Stimulated activated memory B cell treated with anti-CD40 and anti-IgM and Interleukin-4, amounts not matched to agents 10 μg/mL and 1 μg/mL and 100 μg/mL, for 72 hours (primary cell): ENCODE measurements at regions not wholly inside any gene's neighbourhood (a gene's known extent, or its start where the extent isn't known, plus 50 kb on each side); places are given as distances from the start of the nearest gene placed in this dataset.
"Not testable (repeated sequence)": the region's sequence is repeated elsewhere in the genome, so short reads cannot be mapped to it uniquely, and the experiment has no call there.

Source experiments
- ATAC-seq: fragments of 150-1000 bp; cut with Tn5 transposase; 2 replicates; pipeline ENCODE4 v1.10.0; 2021
- H3K27ac Mint-ChIP-seq: one replicate; pipeline ENCODE4 v1.8.0; 2022; ENCODE audit warnings: mild to moderate bottlenecking, mixed read lengths
- H3K27me3 Mint-ChIP-seq: one replicate; pipeline ENCODE4 v1.8.0; 2022; ENCODE audit warnings: mixed read lengths
- H3K36me3 Mint-ChIP-seq: one replicate; pipeline ENCODE4 v1.8.0; 2022; ENCODE audit warnings: mixed read lengths
- H3K4me1 Mint-ChIP-seq: one replicate; pipeline ENCODE4 v1.8.0; 2022; ENCODE audit warnings: mixed read lengths
- H3K4me3 Mint-ChIP-seq: one replicate; pipeline ENCODE4 v1.8.0; 2022; ENCODE audit warnings: mild to moderate bottlenecking, moderate library complexity, mixed read lengths
- H3K9me3 Mint-ChIP-seq: one replicate; pipeline ENCODE4 v1.8.0; 2022; ENCODE audit warnings: mixed read lengths

DNA sequence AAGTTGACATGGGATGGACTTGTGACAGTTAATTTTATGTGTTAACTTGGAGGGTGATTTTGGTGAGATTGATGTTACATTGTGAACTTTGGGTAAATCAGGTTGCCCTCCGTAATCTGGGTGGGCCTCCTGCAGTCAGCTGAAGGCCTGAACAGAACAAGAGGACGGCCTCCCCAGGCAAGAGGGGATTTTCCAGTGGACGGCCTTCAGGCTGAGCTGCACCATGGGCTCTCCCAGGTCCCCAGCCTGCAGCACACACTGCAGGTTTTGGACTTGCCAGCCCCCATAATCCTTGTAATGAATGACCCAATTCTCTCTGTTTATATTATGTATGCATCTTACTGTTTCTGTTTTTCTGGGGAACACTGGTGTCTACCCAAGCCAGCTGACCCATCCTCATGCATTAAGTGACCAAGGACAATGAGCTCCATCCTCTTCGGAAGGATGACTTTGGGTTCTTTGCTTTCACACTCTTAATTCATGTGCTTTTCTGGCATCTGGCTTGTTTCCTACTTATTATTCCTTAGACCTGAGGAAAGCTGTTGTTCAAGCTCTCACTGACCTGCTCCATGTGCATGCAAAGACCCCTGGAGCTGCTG is 64.2 kb downstream of the DACT2 start:
- ATAC-seq = no peak
- H3K27ac Mint-ChIP-seq = no peak overlapping the region

DNA sequence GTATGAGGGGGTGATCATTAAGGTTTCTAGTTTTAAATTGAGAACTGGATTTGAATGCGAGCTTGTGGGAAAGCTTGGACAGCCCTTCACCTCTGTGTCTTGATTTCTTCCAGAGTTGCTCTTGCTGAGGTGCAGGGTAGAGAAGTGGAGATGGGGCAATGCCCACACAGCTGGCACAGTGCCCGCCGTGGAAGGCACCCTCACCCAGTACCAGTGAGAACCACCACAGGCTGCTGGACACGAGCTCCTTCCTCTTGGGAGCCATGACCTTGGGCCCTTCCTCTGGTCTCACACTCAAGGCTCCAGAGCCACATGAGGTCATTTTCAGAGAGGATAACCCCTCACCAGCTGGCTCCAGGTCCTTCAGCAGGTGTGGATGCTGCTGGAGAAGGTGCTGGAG is 67.3 kb downstream of the DACT2 start:
- H3K4me3 Mint-ChIP-seq = no peak overlapping the region
- H3K9me3 Mint-ChIP-seq = peaks cover 13% of the 10 kb centered on the region
- H3K4me1 Mint-ChIP-seq = no peaks in the 10 kb centered on the region
- ATAC-seq = no peak
- H3K36me3 Mint-ChIP-seq = no peaks in the 10 kb centered on the region
- H3K27me3 Mint-ChIP-seq = peaks cover 9% of the 10 kb centered on the region
- no peak overlapping the region for H3K27ac Mint-ChIP-seq

More for the DNA sequence above, 64.2 kb downstream of the DACT2 start:
- peaks cover 22% of the 10 kb centered on the region for H3K9me3 Mint-ChIP-seq
- H3K27me3 Mint-ChIP-seq = peaks cover 9% of the 10 kb centered on the region
- no peaks in the 10 kb centered on the region for H3K4me1 Mint-ChIP-seq
- H3K4me3 Mint-ChIP-seq = no peak overlapping the region
- H3K36me3 Mint-ChIP-seq = no peaks in the 10 kb centered on the region

DNA sequence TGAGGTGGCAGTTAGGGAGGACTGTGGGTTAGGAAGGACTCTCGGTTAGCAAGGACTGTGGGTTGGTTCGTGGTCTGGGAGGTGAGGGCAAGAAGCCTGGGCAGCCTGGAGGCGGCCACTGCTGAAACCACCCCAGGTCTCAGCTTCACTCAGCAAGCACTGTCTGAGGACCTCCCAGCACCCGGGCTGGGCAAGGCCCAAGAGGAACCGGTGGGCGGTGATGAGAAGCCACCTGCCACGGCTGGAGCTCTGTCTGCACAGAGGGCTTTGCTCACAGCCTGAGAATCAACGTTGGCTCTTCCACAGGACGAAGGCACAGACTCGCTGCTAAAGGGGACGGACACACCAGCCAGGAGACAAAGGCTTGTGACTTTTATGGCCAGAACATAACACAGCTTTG is 69.3 kb downstream of the DACT2 start:
- ATAC-seq = peak; percentile 43
- no peaks in the 10 kb centered on the region for H3K36me3 Mint-ChIP-seq
- H3K4me1 Mint-ChIP-seq = no peaks in the 10 kb centered on the region
- H3K27ac Mint-ChIP-seq = no peak overlapping the region
- no peaks in the 10 kb centered on the region for H3K27me3 Mint-ChIP-seq
- H3K4me3 Mint-ChIP-seq = no peak overlapping the region
- peaks cover 4% of the 10 kb centered on the region for H3K9me3 Mint-ChIP-seq

DNA sequence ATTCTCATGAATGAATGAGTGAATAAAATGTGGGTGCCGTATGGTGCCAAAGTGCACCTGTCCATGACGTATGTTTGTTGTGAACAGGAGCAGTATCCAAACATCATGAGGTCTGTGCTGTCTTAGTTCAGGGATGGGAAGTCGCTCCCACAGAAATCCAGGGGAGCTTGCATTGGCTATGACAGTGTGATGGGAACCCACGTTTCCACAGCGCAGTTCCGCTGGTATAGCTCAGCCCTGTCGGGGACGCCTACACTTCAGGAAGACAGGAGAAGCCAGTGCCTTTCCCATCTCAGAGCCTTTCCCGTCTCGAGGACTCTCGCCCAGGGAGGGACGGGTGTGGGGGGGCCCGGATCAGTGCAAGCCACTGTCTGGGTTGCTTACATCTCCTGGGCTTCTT is 69.8 kb downstream of the DACT2 start:
- no peaks in the 10 kb centered on the region for H3K4me1 Mint-ChIP-seq
- H3K36me3 Mint-ChIP-seq = no peaks in the 10 kb centered on the region
- no peak overlapping the region for H3K27ac Mint-ChIP-seq
- no peaks in the 10 kb centered on the region for H3K27me3 Mint-ChIP-seq
- H3K4me3 Mint-ChIP-seq = no peak overlapping the region
- H3K9me3 Mint-ChIP-seq = no peaks in the 10 kb centered on the region
- ATAC-seq = peak; percentile 9

DNA sequence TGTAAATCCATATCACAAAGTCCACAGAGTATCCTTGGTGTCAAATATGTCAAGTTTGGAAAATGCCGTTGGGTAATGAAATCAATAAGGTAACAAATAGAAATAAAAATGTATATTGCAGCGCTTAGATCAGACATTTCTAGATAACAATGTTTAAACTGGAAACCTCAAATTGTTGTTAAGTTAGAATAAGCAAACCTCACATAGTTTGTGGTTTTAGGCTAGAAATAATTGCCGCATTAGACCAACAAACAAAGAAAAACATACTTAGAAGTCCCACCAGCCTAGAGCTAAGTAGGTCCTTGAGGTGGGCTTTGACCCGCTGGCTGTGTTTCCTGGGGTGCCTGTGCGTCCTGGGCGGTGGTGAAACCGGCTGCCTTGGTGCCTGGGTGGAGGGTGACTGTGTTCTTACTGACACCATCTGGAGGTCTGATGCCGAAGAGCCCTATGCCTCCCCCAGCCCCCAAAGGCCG is 71.4 kb downstream of the DACT2 start:
- Mint-ChIP-seq H3K9me3 (no peaks in the 10 kb centered on the region), H3K4me1 (no peaks in the 10 kb centered on the region), H3K4me3 (no peak overlapping the region), H3K36me3 (no peaks in the 10 kb centered on the region), H3K27ac (no peak overlapping the region), H3K27me3 (no peaks in the 10 kb centered on the region)
- ATAC-seq = no peak

DNA sequence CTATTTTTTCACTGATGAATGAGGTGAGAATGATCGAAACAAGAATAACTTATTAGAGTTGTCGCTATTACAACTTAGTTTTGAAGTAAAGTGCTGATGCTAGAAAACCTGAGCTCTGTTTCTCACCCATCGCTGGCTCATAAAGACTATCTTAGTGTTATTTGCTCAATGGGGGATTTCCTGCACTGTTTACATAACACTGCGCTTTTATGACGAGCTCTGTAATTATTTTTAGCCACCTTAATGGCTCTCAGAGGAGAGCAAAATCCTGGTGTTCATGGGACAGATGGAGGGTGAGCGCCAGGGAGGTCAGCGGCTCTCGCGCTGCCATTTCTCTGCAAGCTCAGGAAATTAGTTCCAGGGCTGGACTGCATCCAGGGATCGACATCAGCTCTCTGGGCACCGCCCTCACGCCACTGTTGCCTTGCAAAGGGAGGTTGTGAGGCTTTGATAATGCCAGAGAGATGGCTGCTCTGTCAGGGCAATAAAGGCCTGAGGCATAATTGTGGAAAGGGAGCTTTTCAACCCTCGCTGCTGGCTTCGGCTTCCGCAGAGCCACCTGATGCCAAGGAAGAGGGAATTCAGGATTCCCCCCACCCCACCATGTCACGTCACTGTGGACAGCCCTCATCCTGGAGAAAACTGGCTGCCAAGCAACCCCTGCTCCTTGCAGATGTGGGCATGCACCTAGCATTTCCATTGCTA is 72.0 kb downstream of the DACT2 start:
- no peak overlapping the region for H3K4me3 Mint-ChIP-seq
- no peaks in the 10 kb centered on the region for H3K9me3 Mint-ChIP-seq
- H3K27ac Mint-ChIP-seq = no peak overlapping the region
- H3K27me3 Mint-ChIP-seq = no peaks in the 10 kb centered on the region
- H3K36me3 Mint-ChIP-seq = no peaks in the 10 kb centered on the region
- no peaks in the 10 kb centered on the region for H3K4me1 Mint-ChIP-seq
- ATAC-seq = no peak

DNA sequence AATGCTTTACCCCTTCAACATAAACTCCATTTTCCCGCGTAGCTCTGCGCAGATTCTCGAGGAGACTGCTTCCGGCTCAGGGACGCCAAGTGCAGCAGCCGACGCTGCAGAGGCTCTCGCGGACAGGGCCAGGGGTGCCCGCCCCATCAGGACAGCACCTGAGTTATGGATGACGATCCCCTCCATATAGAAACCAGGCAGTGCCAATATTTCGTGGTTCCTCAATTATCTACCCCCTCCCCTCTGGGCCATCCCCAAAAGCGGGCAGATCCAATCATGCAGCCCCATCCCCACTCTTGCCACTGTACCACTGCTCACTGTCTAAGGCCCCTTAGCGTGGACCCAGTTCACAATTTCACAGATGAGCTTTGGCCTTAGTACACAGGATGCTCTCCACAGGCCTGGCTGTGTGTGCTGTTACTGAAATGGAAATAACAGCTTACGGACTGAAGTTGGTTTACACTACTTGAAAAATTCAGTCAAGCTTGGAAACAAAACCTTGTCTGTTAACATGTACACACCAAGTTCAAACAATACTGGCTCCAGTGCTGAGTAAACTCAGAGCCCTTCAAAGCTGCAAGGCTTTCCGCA is 74.5 kb downstream of the DACT2 start:
- H3K9me3 Mint-ChIP-seq = no peaks in the 10 kb centered on the region
- H3K27me3 Mint-ChIP-seq = no peaks in the 10 kb centered on the region
- H3K36me3 Mint-ChIP-seq = no peaks in the 10 kb centered on the region
- H3K4me1 Mint-ChIP-seq = no peaks in the 10 kb centered on the region
- ATAC-seq = no peak
- H3K27ac Mint-ChIP-seq = no peak overlapping the region
- H3K4me3 Mint-ChIP-seq = no peak overlapping the region

DNA sequence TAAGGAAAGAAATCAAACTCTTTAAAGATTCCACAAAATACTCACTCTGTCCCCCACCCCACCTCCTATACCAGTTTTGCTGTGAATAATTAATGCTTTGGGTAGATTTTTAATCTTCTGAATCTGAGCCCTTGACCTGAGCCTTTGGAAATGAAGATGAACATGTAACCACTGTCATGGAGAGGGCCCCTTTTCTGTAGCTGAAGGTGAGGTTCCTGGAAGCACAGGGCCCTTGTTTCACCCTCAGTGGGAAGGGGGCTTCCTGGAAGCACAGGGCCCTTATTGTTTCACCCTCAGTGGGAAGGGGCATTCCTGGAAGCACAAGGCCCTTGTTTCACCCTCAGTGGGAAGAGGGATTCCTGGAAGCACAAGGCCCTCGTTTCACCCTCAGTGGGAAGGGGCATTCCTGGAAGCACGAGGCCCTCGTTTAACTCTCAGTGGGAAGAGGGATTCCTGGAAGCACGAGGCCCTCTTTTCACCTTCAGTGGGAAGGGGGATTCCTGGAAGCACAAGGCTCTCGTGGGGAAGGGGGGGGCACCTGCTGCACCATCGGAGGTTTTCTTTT is 75.7 kb downstream of the DACT2 start:
- H3K27me3 Mint-ChIP-seq = peaks cover 5% of the 10 kb centered on the region
- ATAC-seq = no peak
- no peaks in the 10 kb centered on the region for H3K36me3 Mint-ChIP-seq
- H3K27ac Mint-ChIP-seq = no peak overlapping the region
- H3K4me3 Mint-ChIP-seq = no peak overlapping the region
- H3K9me3 Mint-ChIP-seq = no peaks in the 10 kb centered on the region
- H3K4me1 Mint-ChIP-seq = no peaks in the 10 kb centered on the region

DNA sequence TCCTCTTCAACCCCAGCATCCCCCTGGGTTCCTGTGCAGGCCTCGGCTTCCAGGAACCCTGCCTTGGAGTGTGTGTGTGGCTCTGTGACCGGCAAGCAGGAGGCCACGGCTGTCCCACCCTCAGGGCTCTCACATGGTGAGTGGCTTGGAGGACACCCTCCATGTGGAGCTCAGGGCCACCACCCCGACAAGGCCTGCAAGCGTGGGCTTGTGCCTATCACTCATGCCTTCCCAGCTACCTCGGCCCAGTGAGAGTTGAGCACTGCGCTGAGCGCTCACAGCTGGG is 76.7 kb downstream of the DACT2 start:
- peaks cover 9% of the 10 kb centered on the region for H3K27me3 Mint-ChIP-seq
- no peak overlapping the region for H3K4me3 Mint-ChIP-seq
- no peak for ATAC-seq
- no peak overlapping the region for H3K27ac Mint-ChIP-seq
- H3K36me3 Mint-ChIP-seq = no peaks in the 10 kb centered on the region
- no peaks in the 10 kb centered on the region for H3K9me3 Mint-ChIP-seq
- H3K4me1 Mint-ChIP-seq = no peaks in the 10 kb centered on the region

DNA sequence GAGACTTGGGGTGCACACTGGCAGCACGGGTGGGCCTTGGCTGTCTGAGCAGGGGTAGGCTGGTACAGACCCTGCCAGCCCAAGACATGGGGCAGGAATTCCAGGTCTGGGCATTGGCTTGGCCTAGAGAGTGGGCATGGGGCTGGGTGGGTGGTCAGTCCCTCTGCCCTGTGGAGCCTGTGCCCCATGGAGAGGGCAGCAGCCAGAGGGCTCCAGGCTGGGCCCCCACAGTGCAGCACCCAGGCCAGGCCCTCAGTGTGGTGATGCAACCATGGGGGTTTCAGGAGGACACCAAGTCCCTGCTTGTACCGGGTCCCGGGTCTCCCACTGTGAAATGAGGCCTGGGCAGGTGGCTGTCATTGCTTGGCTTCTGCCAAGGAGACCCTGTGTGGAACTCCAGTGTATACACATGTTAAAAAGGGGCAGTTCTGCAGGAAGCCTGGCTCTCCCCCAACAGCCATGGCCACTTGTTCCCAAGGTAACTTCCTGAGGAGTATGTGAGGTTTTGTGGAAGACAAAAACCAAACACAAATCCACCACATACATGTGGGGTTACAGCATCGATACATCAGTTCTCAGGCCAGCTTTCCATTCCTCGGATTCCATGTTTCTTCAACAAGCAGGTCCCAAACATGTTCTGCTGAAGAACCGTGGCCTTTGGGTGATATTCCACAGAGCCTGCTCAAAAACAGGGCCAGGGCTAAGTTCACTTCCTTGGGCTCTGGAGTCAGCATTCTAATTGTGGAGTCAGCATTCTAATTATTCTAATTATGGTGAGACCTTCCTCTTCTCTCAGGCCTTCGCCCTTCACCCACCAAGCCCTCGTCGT is 77.3 kb downstream of the DACT2 start:
- Mint-ChIP-seq H3K9me3 (no peaks in the 10 kb centered on the region), H3K4me1 (no peaks in the 10 kb centered on the region), H3K36me3 (no peaks in the 10 kb centered on the region), H3K27me3 (peaks cover 9% of the 10 kb centered on the region), H3K27ac (no peak overlapping the region), H3K4me3 (no peak overlapping the region)
- peak; percentile 42 for ATAC-seq

DNA sequence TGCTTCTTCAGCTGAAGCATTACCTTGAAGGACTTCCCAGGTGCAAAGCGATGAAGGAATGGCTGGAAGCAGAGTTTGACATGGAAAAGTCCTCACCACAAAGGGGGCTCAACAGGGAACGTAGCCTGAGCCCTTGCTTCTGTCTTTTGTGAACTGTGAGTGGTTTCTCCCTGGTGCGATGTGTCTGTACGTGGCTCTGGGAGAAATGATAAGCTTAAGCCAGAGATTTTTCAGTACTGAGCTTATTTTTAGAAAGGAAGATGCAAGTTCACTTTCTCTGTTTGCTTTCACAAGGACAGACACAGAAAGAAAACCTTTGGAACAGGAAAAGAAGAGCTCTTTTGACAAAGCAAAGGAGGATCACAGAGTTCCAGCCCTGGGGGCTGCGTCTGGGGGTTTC is 79.4 kb downstream of the DACT2 start:
- Mint-ChIP-seq H3K36me3 (no peaks in the 10 kb centered on the region), H3K27ac (no peak overlapping the region), H3K27me3 (peaks cover 9% of the 10 kb centered on the region), H3K9me3 (no peaks in the 10 kb centered on the region), H3K4me3 (no peak overlapping the region), H3K4me1 (no peaks in the 10 kb centered on the region)
- no peak for ATAC-seq

DNA sequence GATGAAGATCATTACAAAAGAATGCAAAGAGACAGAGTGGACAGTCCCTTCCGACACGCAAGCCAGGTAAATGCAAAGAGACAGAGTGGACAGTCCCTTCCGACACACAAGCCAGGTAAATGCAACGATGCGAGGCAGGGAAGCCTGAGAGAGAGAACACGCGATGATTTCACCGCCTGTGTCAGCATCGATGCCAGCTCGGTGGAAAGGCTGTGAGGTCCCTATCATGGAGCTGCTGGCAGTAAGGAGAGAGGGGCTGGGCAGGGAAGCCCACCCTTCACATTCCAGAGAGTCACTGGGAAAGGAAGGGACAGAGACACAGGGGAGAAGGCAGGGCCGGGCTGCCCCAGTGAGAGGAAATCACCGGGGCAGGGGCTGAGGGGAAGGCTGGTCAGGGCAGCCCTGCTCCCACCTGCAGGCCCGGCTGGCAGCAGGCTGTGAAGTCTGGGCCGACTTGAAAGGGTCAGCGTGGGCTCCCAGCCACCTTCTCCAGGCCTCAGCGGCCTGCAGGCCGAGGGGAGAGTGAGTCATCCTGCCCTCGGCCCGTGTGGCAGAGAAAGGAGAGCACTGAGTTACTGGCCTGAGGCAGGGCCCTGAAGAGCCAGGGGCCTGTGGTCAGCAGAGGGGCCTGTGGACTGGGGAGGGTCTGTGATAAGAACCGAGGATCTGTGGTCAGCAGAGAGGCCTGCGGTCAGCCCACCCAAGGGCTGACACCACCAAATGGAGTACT is 80.4 kb downstream of the DACT2 start:
- ATAC-seq = no peak
- no peak overlapping the region for H3K27ac Mint-ChIP-seq
- peaks cover under 1% of the 10 kb centered on the region for H3K9me3 Mint-ChIP-seq
- H3K27me3 Mint-ChIP-seq = peaks cover 9% of the 10 kb centered on the region
- H3K4me1 Mint-ChIP-seq = no peaks in the 10 kb centered on the region
- no peak overlapping the region for H3K4me3 Mint-ChIP-seq
- no peaks in the 10 kb centered on the region for H3K36me3 Mint-ChIP-seq

DNA sequence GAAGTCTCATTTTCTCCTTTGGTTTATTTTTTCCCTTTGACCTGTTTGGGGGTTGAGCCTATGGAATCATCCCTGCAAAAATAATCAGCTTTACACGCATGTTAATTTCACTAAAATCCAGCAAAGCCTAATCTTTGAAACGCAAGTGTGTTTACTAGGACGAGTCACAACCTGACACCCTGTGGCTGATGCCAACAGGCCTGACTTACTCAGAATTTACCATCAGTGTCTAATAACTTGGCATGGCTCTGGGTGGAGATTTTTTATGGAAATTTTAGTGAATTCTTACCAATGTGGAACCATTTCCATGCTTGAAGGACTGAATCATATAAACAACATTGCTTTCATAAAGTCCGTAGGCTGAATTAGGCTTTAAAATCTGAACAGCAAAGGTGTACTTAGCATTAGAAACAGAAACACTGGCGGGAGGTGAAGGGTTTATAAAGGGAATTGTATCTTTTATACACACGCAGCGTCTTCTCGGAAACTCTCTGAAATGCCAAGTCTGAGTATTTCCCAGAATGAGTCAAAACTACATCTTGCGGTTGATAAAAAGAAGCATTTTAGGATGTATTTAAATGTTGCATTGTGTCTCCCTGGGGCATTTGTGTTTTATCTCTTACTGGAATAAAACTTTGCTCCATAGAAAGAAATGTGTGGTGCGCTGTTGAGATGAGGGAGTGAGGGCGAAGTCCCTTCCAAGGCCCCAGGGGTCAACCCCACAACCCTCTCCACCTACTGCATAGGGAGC is 81.2 kb downstream of the DACT2 start:
- H3K4me1 Mint-ChIP-seq = no peaks in the 10 kb centered on the region
- H3K27ac Mint-ChIP-seq = no peak overlapping the region
- H3K4me3 Mint-ChIP-seq = no peak overlapping the region
- ATAC-seq = no peak
- peaks cover 9% of the 10 kb centered on the region for H3K27me3 Mint-ChIP-seq
- peaks cover 4% of the 10 kb centered on the region for H3K9me3 Mint-ChIP-seq
- H3K36me3 Mint-ChIP-seq = no peaks in the 10 kb centered on the region

DNA sequence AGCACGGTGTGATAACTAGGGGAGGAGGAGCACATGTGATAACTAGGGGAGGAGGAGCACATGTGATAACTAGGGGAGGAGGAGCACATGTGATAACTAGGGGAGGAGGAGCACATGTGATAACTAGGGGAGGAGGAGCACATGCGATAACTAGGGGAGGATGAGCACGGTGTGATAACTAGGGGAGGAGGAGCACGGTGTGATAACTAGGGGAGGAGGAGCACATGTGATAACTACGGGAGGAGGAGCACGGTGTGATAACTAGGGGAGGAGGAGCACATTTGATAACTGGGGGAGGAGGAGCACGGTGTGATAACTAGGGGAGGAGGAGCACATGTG is 85.7 kb downstream of the DACT2 start:
- not testable (repeated sequence) for H3K4me1 Mint-ChIP-seq, H3K27ac Mint-ChIP-seq, H3K9me3 Mint-ChIP-seq, H3K4me3 Mint-ChIP-seq, ATAC-seq, H3K36me3 Mint-ChIP-seq
- peaks cover 13% of the 10 kb centered on the region for H3K27me3 Mint-ChIP-seq
